ENCODE measurements at regions not wholly inside any gene's neighbourhood (a gene's known extent, or its start where the extent isn't known, plus 50 kb on each side); places are given as distances from the start of the nearest gene placed in this dataset.

DNA sequence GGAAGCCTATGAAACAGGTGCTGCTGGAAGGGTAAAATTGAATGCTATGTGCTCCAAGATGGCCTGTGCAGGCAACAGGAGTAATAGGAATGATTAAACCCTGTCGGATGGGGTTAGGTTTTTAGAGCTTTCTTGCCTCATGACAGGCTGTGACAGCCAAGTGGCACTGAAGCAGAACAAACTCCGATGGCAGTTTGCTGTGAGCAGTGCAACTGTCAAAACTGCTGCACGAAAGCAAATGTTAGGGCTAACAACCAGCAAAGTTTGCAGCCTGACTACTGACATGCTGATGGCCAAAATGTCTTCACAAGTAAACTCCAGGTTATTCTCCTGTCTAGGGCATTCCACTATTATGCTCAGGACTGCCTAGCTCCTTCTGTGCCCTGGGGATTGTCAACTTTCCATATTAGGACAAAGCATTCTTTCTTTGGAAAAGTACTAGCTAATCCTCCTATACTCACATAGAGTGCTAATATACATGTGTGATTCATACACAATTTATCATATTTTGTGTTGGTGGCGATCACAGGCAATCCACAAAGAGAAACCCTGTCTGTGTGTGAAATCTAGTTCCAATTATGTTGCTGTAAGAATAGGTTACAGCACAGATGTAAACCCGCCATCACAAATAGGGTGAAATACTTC, 486.6 kb upstream of the TENM3 start:
- Histone ChIP-seq H3K9me3 (no peaks in the 10 kb centered on the region), H3K27me3 (no peaks in the 10 kb centered on the region), H3K36me3 (no peaks in the 10 kb centered on the region), H3K4me3 (no peak overlapping the region)
- DNase-seq = no peak

DNA sequence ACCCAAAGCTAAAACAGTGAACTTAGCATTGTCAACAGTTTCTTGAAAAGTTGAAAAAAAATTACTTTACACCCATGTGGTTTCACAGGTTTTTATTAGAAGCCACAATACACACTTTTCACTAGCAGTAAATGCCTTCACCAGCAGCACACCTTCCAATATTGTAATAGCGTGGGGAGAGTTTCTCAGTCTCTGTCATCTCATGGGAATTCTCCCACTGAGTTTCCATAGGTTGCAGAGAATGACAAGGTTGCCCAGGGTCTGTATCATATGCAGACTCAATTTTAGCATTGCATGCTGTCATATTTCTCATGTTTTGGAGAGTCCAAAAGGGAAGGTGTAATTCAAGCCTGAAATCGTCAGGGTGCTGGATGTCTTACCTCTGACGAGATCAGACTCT, 486.1 kb upstream of the TENM3 start:
- Histone ChIP-seq H3K9me3 (no peaks in the 10 kb centered on the region), H3K27me3 (no peaks in the 10 kb centered on the region), H3K36me3 (no peaks in the 10 kb centered on the region), H3K4me3 (no peak overlapping the region)
- DNase-seq = no peak

DNA sequence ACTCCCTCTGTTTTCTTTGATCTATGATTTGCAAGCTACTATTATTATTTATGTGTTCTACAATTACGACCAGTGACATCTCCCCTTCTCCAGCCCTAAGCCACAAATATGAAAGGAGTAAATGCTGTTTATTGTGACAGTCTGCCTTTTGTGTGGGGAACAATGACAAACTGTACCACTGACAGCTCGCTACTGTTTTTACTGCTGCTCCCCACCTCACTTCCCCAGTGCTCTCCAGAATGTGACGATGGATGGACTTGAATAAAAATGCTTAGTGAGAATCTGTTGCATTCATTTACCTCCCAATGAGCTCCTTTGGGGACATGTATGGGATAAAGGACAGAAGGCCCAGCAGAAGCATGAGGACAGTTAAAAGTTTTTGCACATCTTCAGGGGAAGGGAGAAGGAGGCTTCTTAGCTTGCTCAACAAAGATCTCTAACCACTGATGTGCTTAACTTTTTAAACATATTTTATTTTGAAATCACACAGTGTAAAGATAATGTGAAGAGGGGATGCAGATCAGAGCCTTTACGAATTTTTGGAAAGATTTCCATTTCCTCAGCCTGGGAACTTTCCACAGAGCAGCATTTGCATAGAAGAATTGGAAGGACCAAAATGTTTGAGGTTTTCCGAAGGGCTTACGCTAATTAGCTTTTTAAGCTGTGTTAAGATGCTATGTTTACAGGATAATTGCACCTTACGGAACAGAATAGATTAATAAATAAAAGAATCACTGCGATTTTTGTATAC, 485.1 kb upstream of the TENM3 start:
- H3K36me3 ChIP-seq = no peaks in the 10 kb centered on the region
- DNase-seq = no peak
- no peaks in the 10 kb centered on the region for H3K27me3 ChIP-seq
- no peaks in the 10 kb centered on the region for H3K9me3 ChIP-seq
- H3K4me3 ChIP-seq = no peak overlapping the region

- no peak overlapping the region for H3K4me3 ChIP-seq
- no peak for DNase-seq
- no peaks in the 10 kb centered on the region for H3K27me3 ChIP-seq
- no peaks in the 10 kb centered on the region for H3K36me3 ChIP-seq
- H3K9me3 ChIP-seq = no peaks in the 10 kb centered on the region
Measured at GRCh38 chr4:181760560-181760959, 482.6 kb upstream of the TENM3 start.

GRCh38 chr4:181761156-181761555, 482.0 kb upstream of the TENM3 start:
- H3K36me3 ChIP-seq = no peaks in the 10 kb centered on the region
- no peaks in the 10 kb centered on the region for H3K9me3 ChIP-seq
- DNase-seq = no peak
- H3K27me3 ChIP-seq = no peaks in the 10 kb centered on the region
- no peak overlapping the region for H3K4me3 ChIP-seq

DNA sequence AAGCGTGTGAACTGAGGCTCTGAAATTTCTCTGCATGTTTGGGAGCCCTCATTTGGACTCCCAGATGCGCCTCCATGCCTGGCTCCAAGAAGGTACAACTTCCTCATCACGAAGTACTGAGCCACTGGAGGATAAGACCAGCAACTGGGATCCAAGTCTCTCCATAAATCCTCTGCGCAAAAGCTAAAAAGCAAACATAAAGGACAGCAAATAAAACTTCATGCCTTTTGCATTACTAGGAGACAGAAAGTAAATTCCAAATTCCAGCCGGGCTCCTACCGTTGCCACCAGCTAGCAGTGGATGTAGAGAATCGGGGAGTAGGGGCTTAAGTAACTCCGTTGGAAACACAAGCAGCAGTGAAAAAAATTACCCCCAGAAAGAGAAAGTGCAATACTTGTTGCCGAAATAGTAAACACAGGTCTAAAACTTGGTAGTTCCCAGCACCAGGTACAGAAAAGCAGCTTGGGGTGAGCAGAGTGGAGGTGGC, 477.1 kb upstream of the TENM3 start:
- no peak for DNase-seq
- no peaks in the 10 kb centered on the region for H3K36me3 ChIP-seq
- no peaks in the 10 kb centered on the region for H3K9me3 ChIP-seq
- H3K27me3 ChIP-seq = no peaks in the 10 kb centered on the region
- 0 out of 2 replicates have a peak overlapping the region, but pooled peaks have one; percentile 4 for H3K4me3 ChIP-seq

GRCh38 chr4:181770971-181771370, 472.2 kb upstream of the TENM3 start:
- H3K36me3 ChIP-seq = no peaks in the 10 kb centered on the region
- no peaks in the 10 kb centered on the region for H3K9me3 ChIP-seq
- H3K4me3 ChIP-seq = no peak overlapping the region
- no peaks in the 10 kb centered on the region for H3K27me3 ChIP-seq
- no peak for DNase-seq

DNA sequence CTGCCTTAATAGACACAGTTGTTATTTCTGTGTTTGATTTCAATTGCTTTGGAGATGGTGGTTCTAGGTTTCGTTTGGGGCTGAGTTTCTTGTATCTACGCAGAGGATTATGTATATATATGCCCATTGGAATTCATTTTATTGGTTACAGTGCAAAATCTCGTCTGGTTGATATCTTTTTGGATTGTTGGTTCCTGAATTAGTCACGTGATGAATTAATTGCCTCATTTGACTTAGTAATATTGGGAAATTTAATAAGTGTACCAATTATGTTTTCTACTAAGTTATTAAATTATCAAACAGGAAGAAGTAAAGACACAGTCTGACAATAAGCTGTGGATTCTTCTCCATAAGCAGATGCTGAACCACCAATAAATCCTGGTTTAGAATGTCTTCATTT, 467.9 kb upstream of the TENM3 start:
- Histone ChIP-seq H3K9me3 (no peaks in the 10 kb centered on the region), H3K36me3 (no peaks in the 10 kb centered on the region), H3K27me3 (no peaks in the 10 kb centered on the region), H3K4me3 (no peak overlapping the region)
- DNase-seq = no peak

- DNase-seq = no peak
- Histone ChIP-seq H3K36me3 (no peaks in the 10 kb centered on the region), H3K27me3 (no peaks in the 10 kb centered on the region), H3K4me3 (no peak overlapping the region), H3K9me3 (no peaks in the 10 kb centered on the region)
Measured at GRCh38 chr4:181776264-181777054, 466.7 kb upstream of the TENM3 start.

GRCh38 chr4:181777518-181777917, 465.7 kb upstream of the TENM3 start:
- no peaks in the 10 kb centered on the region for H3K36me3 ChIP-seq
- H3K9me3 ChIP-seq = no peaks in the 10 kb centered on the region
- no peaks in the 10 kb centered on the region for H3K27me3 ChIP-seq
- H3K4me3 ChIP-seq = no peak overlapping the region
- no peak for DNase-seq

DNA sequence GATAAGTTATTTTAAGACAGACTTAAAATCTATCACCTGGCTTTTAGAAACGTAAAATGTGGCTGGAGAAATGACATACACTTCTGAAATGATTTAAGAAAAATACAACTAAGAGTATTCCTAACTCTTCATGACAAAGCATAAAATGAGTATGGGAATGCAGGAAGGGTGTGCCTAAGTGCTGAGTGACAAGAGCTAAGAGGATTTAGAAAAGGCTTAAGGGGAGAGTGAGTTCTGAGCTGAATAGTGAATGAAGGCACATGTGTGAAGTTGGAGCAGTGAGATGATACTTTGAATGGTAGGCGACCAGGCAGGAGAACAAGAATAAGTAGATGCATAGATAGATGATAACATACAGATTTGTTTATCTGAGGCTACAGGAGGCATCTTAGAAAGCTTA, 458.3 kb upstream of the TENM3 start:
- Histone ChIP-seq H3K36me3 (no peaks in the 10 kb centered on the region), H3K4me3 (no peak overlapping the region), H3K27me3 (no peaks in the 10 kb centered on the region), H3K9me3 (no peaks in the 10 kb centered on the region)
- no peak for DNase-seq

GRCh38 chr4:181792641-181793040, 450.6 kb upstream of the TENM3 start:
- DNase-seq = no peak
- Histone ChIP-seq H3K36me3 (no peaks in the 10 kb centered on the region), H3K9me3 (no peaks in the 10 kb centered on the region), H3K27me3 (no peaks in the 10 kb centered on the region), H3K4me3 (no peak overlapping the region)

DNA sequence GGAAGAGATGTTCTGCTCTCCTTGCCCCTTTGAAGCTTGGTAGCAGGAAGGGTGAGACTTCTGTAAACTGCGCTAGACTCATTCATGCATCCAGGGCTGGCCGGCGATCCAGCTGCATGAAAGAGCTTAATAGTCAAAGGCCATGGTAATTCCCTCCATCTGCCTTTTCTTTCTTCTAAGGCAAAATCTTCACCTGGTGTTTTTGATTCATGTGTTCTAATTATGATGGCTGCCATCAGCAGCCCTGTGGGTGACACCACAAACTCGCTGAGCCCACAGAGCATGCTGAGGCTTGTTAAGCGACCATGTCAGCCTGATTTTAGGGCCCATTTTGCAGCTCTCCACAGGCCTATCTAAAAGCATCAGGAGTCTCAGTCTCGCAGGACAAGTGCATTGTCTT, 450.1 kb upstream of the TENM3 start:
- H3K36me3 ChIP-seq = no peaks in the 10 kb centered on the region
- H3K4me3 ChIP-seq = no peak overlapping the region

DNA sequence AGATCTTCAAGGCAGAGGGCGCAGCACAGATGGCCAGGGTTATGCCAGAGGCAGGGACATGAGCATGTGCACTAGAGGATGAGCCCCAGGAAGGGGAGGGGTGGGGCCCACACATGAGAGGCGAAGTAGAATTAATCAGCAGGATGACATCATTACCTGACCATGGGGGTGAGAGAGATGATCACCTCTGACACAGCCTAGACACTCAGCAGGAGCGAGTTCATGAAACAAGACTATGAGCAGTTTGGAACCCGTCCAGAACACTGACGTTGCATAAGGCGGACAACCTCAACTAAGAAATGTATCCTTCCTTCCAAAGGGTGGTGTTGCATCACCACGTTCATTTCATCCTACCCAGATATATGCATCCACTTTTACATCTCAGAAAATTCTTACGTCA, 446.7 kb upstream of the TENM3 start:
- Histone ChIP-seq H3K27me3 (no peaks in the 10 kb centered on the region), H3K9me3 (no peaks in the 10 kb centered on the region), H3K36me3 (no peaks in the 10 kb centered on the region), H3K4me3 (no peak overlapping the region)
- DNase-seq = no peak

More for the DNA sequence above, 450.1 kb upstream of the TENM3 start:
- no peaks in the 10 kb centered on the region for H3K27me3 ChIP-seq
- no peaks in the 10 kb centered on the region for H3K9me3 ChIP-seq
- no peak for DNase-seq

DNA sequence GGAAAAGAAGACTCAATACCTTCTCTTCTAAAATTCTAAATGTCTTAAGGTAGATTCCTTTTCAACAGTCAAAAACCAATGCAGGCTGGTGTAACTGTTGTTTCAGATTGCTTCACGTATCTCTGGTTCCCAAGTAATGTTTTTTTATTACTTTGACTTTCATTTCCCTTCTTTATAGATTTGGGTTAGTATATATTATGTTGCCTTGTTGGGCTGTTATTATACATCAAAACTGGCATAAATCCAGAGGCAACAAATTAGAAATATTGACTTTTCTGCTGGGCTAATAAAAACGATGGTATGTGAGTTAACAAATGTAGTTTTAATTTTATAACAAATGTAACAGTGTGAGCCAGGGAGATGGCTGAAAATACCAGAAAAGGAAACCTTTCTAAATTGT, 444.7 kb upstream of the TENM3 start:
- no peaks in the 10 kb centered on the region for H3K36me3 ChIP-seq
- H3K9me3 ChIP-seq = no peaks in the 10 kb centered on the region
- no peaks in the 10 kb centered on the region for H3K27me3 ChIP-seq
- no peak overlapping the region for H3K4me3 ChIP-seq
- DNase-seq = no peak

DNA sequence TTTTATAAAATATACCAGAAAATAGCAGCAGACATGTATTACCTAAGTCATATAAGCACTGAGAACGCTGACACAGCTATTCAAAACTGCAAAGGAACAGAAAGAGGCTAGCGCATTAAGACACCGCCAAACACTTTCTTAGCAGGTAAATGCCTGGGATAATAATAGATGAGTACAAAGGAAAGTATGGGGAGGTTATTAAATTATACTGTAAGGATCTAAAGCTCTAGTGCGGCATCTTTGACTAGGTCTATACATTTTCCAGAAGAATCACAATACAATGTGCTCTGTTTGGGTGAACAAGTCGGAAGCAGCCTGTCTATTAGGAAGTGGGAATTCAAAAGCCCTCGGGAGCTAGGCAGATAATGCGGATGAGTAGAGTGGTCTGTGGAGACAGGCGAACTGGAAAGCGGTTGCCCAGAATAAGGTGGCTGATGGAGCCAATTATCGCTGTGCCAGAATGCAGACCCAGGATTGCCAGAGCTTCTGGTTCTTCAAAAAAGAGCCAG, 443.6 kb upstream of the TENM3 start:
- no peak for DNase-seq
- Histone ChIP-seq H3K9me3 (no peaks in the 10 kb centered on the region), H3K36me3 (no peaks in the 10 kb centered on the region), H3K27me3 (no peaks in the 10 kb centered on the region), H3K4me3 (no peak overlapping the region)

DNA sequence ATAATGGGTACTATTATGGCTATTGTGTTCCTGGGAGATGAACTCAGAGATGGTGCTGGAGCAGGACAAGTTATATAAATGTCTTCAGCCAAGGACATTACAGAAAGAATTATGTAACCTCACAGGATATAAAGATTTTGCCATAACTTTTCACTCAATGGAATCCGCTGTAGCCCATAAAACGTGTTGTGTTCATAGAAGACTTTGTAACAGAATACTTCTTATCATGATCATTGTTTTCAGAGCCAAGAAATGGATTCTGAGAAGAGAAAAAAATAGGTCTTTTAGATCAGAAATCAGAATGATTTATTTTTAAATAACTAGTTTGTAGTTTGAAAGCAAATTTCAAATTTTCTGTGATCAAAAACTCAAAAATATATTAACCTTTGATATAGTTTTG, 441.0 kb upstream of the TENM3 start:
- no peak overlapping the region for H3K4me3 ChIP-seq
- no peaks in the 10 kb centered on the region for H3K36me3 ChIP-seq
- H3K9me3 ChIP-seq = no peaks in the 10 kb centered on the region
- DNase-seq = no peak
- H3K27me3 ChIP-seq = no peaks in the 10 kb centered on the region

All from MG63 (cell line).